Right lobe of liver (tissue), 6 donors: ENCODE measurements at regions not wholly inside any gene's neighbourhood (a gene's known extent, or its start where the extent isn't known, plus 50 kb on each side); places are given as distances from the start of the nearest gene placed in this dataset.

Experiments used
- ATAC-seq, 4 donors: fragments of 200-7000 bp; cut with Tn5 transposase; one replicate each; pipeline ENCODE4 v1.9.1; 2020; ENCODE audit warnings: mild to moderate bottlenecking in 4 of 4, moderate library complexity in 4 of 4
- DNase-seq, 3 donors: peaks; one replicate each; pipeline ENCODE4 v3.0.0-alpha.2; 2020
- H3K27ac ChIP-seq, 3 donors: fragments of 200-600 bp; one replicate each; pipeline ENCODE4 v1.8.0; 2022
- H3K27me3 ChIP-seq, 2 donors: fragments of 200-600 bp; one replicate each; pipeline ENCODE4 v1.8.0; 2022
- H3K36me3 ChIP-seq, 4 donors: fragments of 200-600 bp; sonication (generic) in 1 of 4; one replicate each; pipeline versions ENCODE4 v1.5.1 to v1.8.0; 2017 to 2022; ENCODE audit warnings: control low read depth in 1 of 4
- H3K4me1 ChIP-seq, 4 donors: fragments of 200-600 bp; sonication (generic) in 1 of 4; one replicate each; pipeline versions ENCODE4 v1.5.1 to v1.8.0; 2017 to 2022; ENCODE audit warnings: control low read depth in 1 of 4
- H3K4me3 ChIP-seq, 3 donors: fragments of 200-600 bp; one replicate each; pipeline ENCODE4 v1.8.0; 2022
- H3K9me3 ChIP-seq, 4 donors: fragments of 200-600 bp; sonication (generic) in 1 of 4; one replicate each; pipeline versions ENCODE4 v1.5.1 to v1.8.0; 2017 to 2022; ENCODE audit warnings: control low read depth in 1 of 4
- CTCF ChIP-seq, 4 donors: fragments of 200-600 bp in 3 of 4; fragments of 450-650 bp in 1 of 4; IDR thresholded peaks; one replicate each; pipeline versions ENCODE4 v1.5.1 to v1.8.0; 2016 to 2022; ENCODE audit warnings: antibody characterized with exemption in 4 of 4, mild to moderate bottlenecking in 2 of 4
- POLR2A ChIP-seq: fragments of 450-650 bp; IDR thresholded peaks from one replicate; pipeline ENCODE4 v1.6.1; 2017; ENCODE audit warnings: antibody characterized with exemption, mild to moderate bottlenecking
- WGBS: methylation state at CpG from one replicate; pipeline ENCODE4 v1.1.6; 2018; ENCODE audit warnings: low coverage, low lambda C conversion rate; ENCODE audit not compliant: insufficient coverage; ENCODE audit errors: missing lambda C conversion rate; 5-methylcytosine and 5-hydroxymethylcytosine counted together
- intact Hi-C, 2 donors: fragments of 100-400 bp; cut with DNase I; formaldehyde crosslinking; loops; one replicate each; pipeline versions ENCODE4 v1.11.2 to v1.14.1; 2022
- donor health status: DM: no; HTN: yes; CAD: no.
- donor health status: DM: no; HTN: no; CAD: no.
- donor health status: DM: no; HTN: no; CAD: no.
- donor health status: DM: no; HTN: yes; CAD: no.
- donor health status: DM: no; HTN: yes; CAD: no.

DNA sequence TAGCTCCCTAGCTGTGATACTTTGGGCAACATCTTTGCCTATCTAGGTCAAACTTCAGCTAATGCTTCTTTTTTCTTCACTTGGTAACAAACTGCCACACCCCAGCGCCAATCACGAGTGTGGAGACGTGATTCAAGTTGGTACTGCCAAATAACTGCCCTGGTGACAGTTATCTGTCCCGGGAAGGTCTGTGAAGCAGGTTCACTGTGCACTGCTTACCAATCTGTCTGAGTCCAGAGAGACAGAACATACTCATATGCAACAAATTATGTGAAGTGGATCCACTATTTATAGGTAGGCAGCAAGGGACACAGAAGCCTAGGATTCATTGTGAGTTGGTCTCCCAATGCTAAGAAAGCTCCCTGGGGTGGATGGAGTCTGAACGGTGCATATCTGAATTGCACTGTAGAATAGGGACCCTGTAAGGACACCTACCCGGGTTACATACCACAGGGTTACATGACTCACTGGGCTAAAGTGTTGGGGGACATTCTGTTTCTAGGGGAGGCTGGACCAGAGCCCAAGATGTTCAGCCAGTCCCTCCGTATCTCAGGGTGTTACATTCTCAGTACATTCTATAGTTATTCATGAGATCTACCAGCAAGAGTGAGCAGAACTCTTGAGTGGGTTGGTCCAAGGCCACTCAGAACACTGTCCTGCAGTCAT is 95.4 kb upstream of the STC2 start:
- H3K27me3 ChIP-seq = no peaks in the 10 kb centered on the region
- no peaks in the 10 kb centered on the region for H3K4me1 ChIP-seq
- DNase-seq (no peak), ATAC-seq (no peak)
- H3K27ac ChIP-seq = no peak overlapping the region
- intact Hi-C loops = no loop called here
- H3K9me3 ChIP-seq = no peaks in the 10 kb centered on the region
- no peak overlapping the region for H3K4me3 ChIP-seq
- no peaks in the 10 kb centered on the region for H3K36me3 ChIP-seq
- no peak for TF ChIP-seq POLR2A
- no peak for TF ChIP-seq CTCF (IDR thresholded peaks at IDR 0.05)
- WGBS = 49% methylated on average over 5 of the region's 7 CpGs

- no peak overlapping the region for H3K4me3 ChIP-seq
- TF ChIP-seq POLR2A = no peak
- TF ChIP-seq CTCF (IDR thresholded peaks at IDR 0.05) = no peak
- DNase-seq (no peak), ATAC-seq (no peak)
- intact Hi-C loops = no loop called here
- no peaks in the 10 kb centered on the region for H3K36me3 ChIP-seq
- no peak overlapping the region for H3K27ac ChIP-seq
- no peaks in the 10 kb centered on the region for H3K27me3 ChIP-seq
- H3K4me1 ChIP-seq = no peaks in the 10 kb centered on the region
- 59% methylated on average over 8 of the region's 11 CpGs for WGBS
- no peaks in the 10 kb centered on the region for H3K9me3 ChIP-seq
These were observed 91.9 kb upstream of the STC2 start for GRCh38 chr5:173420108-173420507.

GRCh38 chr5:173413471-173413982 is 85.3 kb upstream of the STC2 start:
- H3K27me3 ChIP-seq = no peaks in the 10 kb centered on the region
- 87% methylated on average over 3 of the region's 5 CpGs for WGBS
- TF ChIP-seq CTCF (IDR thresholded peaks at IDR 0.05) (no peak), POLR2A (no peak)
- intact Hi-C loops = no loop called here
- ATAC-seq = no peak
- H3K9me3 ChIP-seq = no peaks in the 10 kb centered on the region
- H3K4me1 ChIP-seq = no peaks in the 10 kb centered on the region
- H3K27ac ChIP-seq = no peak overlapping the region
- H3K4me3 ChIP-seq = no peak overlapping the region
- no peaks in the 10 kb centered on the region for H3K36me3 ChIP-seq
- DNase-seq = no peak

DNA sequence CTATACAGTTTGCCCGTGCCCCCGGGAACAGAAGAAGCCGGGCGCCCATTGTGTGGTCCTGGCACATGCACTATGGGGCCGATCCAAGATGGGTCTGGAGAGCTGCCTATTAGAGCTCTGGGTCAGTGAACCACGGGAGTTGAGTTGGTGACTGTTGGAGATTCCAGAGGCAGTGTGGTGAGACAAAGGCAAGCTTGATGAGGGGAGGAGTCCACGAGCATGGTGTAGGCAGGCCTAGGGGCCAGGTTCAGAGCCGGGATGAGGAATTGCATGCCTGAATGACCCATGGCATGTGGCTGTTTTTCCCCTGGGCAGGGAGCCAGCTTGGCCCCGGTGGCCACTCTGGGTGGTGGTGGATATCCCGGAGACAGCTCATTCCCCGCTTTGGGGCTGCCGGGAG is 84.4 kb upstream of the STC2 start:
- DNase-seq = no peak
- no peak for ATAC-seq
- Histone ChIP-seq H3K27ac (no peak overlapping the region), H3K4me3 (no peak overlapping the region), H3K4me1 (no peaks in the 10 kb centered on the region), H3K36me3 (no peaks in the 10 kb centered on the region), H3K27me3 (no peaks in the 10 kb centered on the region), H3K9me3 (no peaks in the 10 kb centered on the region)
- 37% methylated on average over 2 of the region's 12 CpGs for WGBS
- TF ChIP-seq POLR2A = no peak
- no peak for TF ChIP-seq CTCF (IDR thresholded peaks at IDR 0.05)
- intact Hi-C loops = no loop called here
